SK-N-MC (cell line): ENCODE measurements at regions not wholly inside any gene's neighbourhood (a gene's known extent, or its start where the extent isn't known, plus 50 kb on each side); places are given as distances from the start of the nearest gene placed in this dataset.

Source experiments
- DNase-seq: peaks from one replicate; pipeline ENCODE4 v3.0.0-alpha.2; 2011; ENCODE audit warnings: low read depth, low spot score
- H3K27ac ChIP-seq: fragments of 200-600 bp; sonication (generic); 2 replicates; pipeline ENCODE4 v1.5.1; 2016; ENCODE audit warnings: mixed run types
- H3K36me3 ChIP-seq: fragments of 200-600 bp; sonication (generic); 2 replicates; pipeline ENCODE4 v1.6.1; 2017; ENCODE audit warnings: antibody characterized with exemption, low read length, mixed read lengths; ENCODE audit not compliant: insufficient read depth
- H3K4me3 ChIP-seq: fragments of 200-600 bp; sonication (generic); 2 replicates; pipeline ENCODE4 v1.5.1; 2016
- H3K9ac ChIP-seq: fragments of 200-600 bp; sonication (generic); 2 replicates; pipeline ENCODE4 v1.8.0; 2017; ENCODE audit warnings: mixed run types, mixed read lengths; ENCODE audit not compliant: insufficient read length
- H3K9me3 ChIP-seq: fragments of 200-600 bp; sonication (generic); 2 replicates; pipeline ENCODE4 v1.6.1; 2017; ENCODE audit warnings: low read depth, mild to moderate bottlenecking, antibody characterized with exemption, low read length, moderate library complexity, mixed read lengths
- EZH2 ChIP-seq: fragments of 200-600 bp; sonication (generic); IDR thresholded peaks from one replicate; pipeline ENCODE4 v1.6.1; 2017; ENCODE audit warnings: antibody characterized with exemption
- FOXP2 ChIP-seq: optimal IDR thresholded peaks from 2 replicates; pipeline ENCODE3; 2011; ENCODE audit warnings: mild to moderate bottlenecking, moderate library complexity; ENCODE audit not compliant: insufficient read depth; ENCODE audit errors: extremely low read length, control extremely low read depth
- POLR2AphosphoS5 ChIP-seq: IDR thresholded peaks from 2 replicates; pipeline ENCODE4 v1.6.1; 2012; ENCODE audit warnings: mild to moderate bottlenecking, low read depth, low read length, borderline replicate concordance

- H3K9me3 ChIP-seq, result no peaks in the 10 kb centered on the region
- H3K9ac ChIP-seq, result no peak overlapping the region
- H3K4me3 ChIP-seq, result peak overlapping the region; percentile 38; the same call in 1 of the 2 replicates
- peak; percentile 30 for DNase-seq
- H3K27ac ChIP-seq, result no peak overlapping the region
- TF ChIP-seq POLR2AphosphoS5 (no peak; the same call in 1 of the 2 replicates), FOXP2 (no peak), EZH2 (no peak)
- no peaks in the 10 kb centered on the region for H3K36me3 ChIP-seq
Measured at GRCh38 chrX:122552286-122552800, 631.7 kb upstream of the GRIA3 start.

- Histone ChIP-seq H3K4me3 (no peak overlapping the region), H3K9ac (no peak overlapping the region), H3K36me3 (no peaks in the 10 kb centered on the region), H3K9me3 (no peaks in the 10 kb centered on the region), H3K27ac (no peak overlapping the region)
- DNase-seq, result no peak
- TF ChIP-seq EZH2 (no peak), FOXP2 (no peak), POLR2AphosphoS5 (no peak)
Measured at GRCh38 chrX:122555925-122556324, 628.2 kb upstream of the GRIA3 start.

- H3K27ac ChIP-seq, result no peak overlapping the region
- no peak overlapping the region for H3K4me3 ChIP-seq
- H3K36me3 ChIP-seq, result no peaks in the 10 kb centered on the region
- no peak for TF ChIP-seq EZH2
- no peak for TF ChIP-seq POLR2AphosphoS5
- TF ChIP-seq FOXP2, result no peak
- no peaks in the 10 kb centered on the region for H3K9me3 ChIP-seq
- DNase-seq, result no peak
- no peak overlapping the region for H3K9ac ChIP-seq
Measured at GRCh38 chrX:122565952-122566351, 618.1 kb upstream of the GRIA3 start.

GRCh38 chrX:122566401-122566800, 617.7 kb upstream of the GRIA3 start:
- no peak for DNase-seq
- no peak overlapping the region for H3K27ac ChIP-seq

GRCh38 chrX:122567911-122568310, 616.2 kb upstream of the GRIA3 start:
- TF ChIP-seq POLR2AphosphoS5 (no peak), FOXP2 (no peak), EZH2 (no peak)
- Histone ChIP-seq H3K36me3 (no peaks in the 10 kb centered on the region), H3K4me3 (no peak overlapping the region), H3K9ac (no peak overlapping the region), H3K27ac (no peak overlapping the region), H3K9me3 (no peaks in the 10 kb centered on the region)
- DNase-seq, result no peak

More at GRCh38 chrX:122566401-122566800, 617.7 kb upstream of the GRIA3 start:
- H3K9ac ChIP-seq, result no peak overlapping the region
- TF ChIP-seq EZH2 (no peak), FOXP2 (no peak), POLR2AphosphoS5 (no peak)
- H3K4me3 ChIP-seq, result no peak overlapping the region
- H3K36me3 ChIP-seq, result no peaks in the 10 kb centered on the region
- H3K9me3 ChIP-seq, result no peaks in the 10 kb centered on the region

GRCh38 chrX:122572461-122572860, 611.6 kb upstream of the GRIA3 start:
- no peaks in the 10 kb centered on the region for H3K9me3 ChIP-seq
- TF ChIP-seq POLR2AphosphoS5 (no peak), FOXP2 (no peak), EZH2 (no peak)
- H3K27ac ChIP-seq, result no peak overlapping the region
- H3K36me3 ChIP-seq, result no peaks in the 10 kb centered on the region
- DNase-seq, result no peak
- H3K4me3 ChIP-seq, result no peak overlapping the region
- H3K9ac ChIP-seq, result no peak overlapping the region

- no peak for DNase-seq
- H3K27ac ChIP-seq, result no peak overlapping the region
- no peak overlapping the region for H3K9ac ChIP-seq
- no peak for TF ChIP-seq FOXP2
- no peak for TF ChIP-seq POLR2AphosphoS5
- TF ChIP-seq EZH2, result no peak
- H3K4me3 ChIP-seq, result no peak overlapping the region
- H3K9me3 ChIP-seq, result no peaks in the 10 kb centered on the region
- H3K36me3 ChIP-seq, result no peaks in the 10 kb centered on the region
Measured at GRCh38 chrX:122579036-122579435, 605.0 kb upstream of the GRIA3 start.

- no peak overlapping the region for H3K4me3 ChIP-seq
- H3K27ac ChIP-seq, result no peak overlapping the region
- no peaks in the 10 kb centered on the region for H3K9me3 ChIP-seq
- no peaks in the 10 kb centered on the region for H3K36me3 ChIP-seq
- no peak for DNase-seq
- H3K9ac ChIP-seq, result no peak overlapping the region
- TF ChIP-seq POLR2AphosphoS5 (no peak), FOXP2 (no peak), EZH2 (no peak)
Measured at GRCh38 chrX:122579526-122579925, 604.6 kb upstream of the GRIA3 start.

- H3K36me3 ChIP-seq, result no peaks in the 10 kb centered on the region
- no peak overlapping the region for H3K9ac ChIP-seq
- TF ChIP-seq EZH2 (no peak), FOXP2 (no peak), POLR2AphosphoS5 (no peak)
- DNase-seq, result no peak
- H3K4me3 ChIP-seq, result no peak overlapping the region
- no peaks in the 10 kb centered on the region for H3K9me3 ChIP-seq
- no peak overlapping the region for H3K27ac ChIP-seq
Measured at GRCh38 chrX:122582280-122582974, 601.7 kb upstream of the GRIA3 start.
